Sigmoid colon (tissue), 4 donors: ENCODE measurements at regions not wholly inside any gene's neighbourhood (a gene's known extent, or its start where the extent isn't known, plus 50 kb on each side); places are given as distances from the start of the nearest gene placed in this dataset.

ENCODE experiments used
- EP300 ChIP-seq, 4 donors: sonication (generic); formaldehyde crosslinking; IDR thresholded peaks; one replicate each; pipeline ENCODE4 v1.6.1; 2017; ENCODE audit warnings: antibody characterized with exemption in 4 of 4
- POLR2AphosphoS5 ChIP-seq, 4 donors: sonication (generic); formaldehyde crosslinking; IDR thresholded peaks; one replicate each; pipeline ENCODE4 v1.6.1; 2017; ENCODE audit warnings: antibody characterized with exemption in 4 of 4
- TF ChIP-seq, protein P1 (sequence below), 4 experiments: fragments of 450-650 bp in 3 of 4; fragments of 200-600 bp in 1 of 4; IDR thresholded peaks; one replicate each; pipeline ENCODE4 v1.5.1; 2016 to 2019; ENCODE audit warnings: antibody characterized with exemption in 4 of 4, mild to moderate bottlenecking in 3 of 4, moderate library complexity in 2 of 4

DNA sequence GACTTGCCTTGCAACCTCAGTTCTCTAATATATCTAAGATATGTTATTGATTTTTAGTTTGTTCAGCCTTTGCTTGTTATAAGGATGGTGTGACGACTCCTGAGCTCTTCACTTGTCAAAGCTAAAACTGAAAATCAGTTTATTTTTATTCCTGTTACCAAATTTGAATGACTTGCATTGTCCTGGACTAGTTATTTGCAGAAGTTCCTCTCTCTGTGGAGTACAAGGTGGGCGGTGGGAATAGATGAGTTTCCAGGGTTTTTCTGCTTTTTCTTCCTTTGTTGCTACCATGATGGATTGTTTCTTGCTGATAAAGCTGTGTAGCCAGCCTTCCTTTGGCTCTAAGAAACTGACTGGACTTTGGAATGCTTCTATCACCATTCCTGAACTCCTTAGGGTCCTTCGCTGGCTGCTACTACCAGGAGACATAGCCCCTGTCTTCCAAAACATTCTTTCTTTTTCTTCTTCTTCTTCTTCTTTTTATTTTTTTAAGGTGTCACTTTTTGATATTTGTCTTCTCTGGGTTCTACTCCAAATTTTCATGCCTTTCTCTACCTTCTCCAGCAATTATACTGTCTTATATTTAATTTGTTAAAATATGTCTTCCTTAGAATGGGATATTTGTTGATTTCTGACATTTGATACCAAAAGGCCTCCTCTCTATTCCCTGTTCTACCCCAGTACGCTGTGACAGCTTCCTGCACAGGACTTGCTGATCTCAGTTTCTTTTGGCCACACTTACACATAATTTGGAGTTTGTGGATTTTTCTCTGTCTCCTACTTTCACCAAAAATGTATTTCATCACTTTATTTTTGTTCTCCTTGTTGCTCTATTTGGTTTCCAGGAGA lies 145.1 kb upstream of the THRB start:
- TF ChIP-seq, protein P1, sequence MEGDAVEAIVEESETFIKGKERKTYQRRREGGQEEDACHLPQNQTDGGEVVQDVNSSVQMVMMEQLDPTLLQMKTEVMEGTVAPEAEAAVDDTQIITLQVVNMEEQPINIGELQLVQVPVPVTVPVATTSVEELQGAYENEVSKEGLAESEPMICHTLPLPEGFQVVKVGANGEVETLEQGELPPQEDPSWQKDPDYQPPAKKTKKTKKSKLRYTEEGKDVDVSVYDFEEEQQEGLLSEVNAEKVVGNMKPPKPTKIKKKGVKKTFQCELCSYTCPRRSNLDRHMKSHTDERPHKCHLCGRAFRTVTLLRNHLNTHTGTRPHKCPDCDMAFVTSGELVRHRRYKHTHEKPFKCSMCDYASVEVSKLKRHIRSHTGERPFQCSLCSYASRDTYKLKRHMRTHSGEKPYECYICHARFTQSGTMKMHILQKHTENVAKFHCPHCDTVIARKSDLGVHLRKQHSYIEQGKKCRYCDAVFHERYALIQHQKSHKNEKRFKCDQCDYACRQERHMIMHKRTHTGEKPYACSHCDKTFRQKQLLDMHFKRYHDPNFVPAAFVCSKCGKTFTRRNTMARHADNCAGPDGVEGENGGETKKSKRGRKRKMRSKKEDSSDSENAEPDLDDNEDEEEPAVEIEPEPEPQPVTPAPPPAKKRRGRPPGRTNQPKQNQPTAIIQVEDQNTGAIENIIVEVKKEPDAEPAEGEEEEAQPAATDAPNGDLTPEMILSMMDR (IDR thresholded peaks at IDR 0.05) = no peak
- TF ChIP-seq EP300 (IDR thresholded peaks at IDR 0.05) (no peak), POLR2AphosphoS5 (IDR thresholded peaks at IDR 0.05) (no peak)
